Endothelial cell of umbilical vein (primary cell): ENCODE measurements at regions not wholly inside any gene's neighbourhood (a gene's known extent, or its start where the extent isn't known, plus 50 kb on each side); places are given as distances from the start of the nearest gene placed in this dataset.

Source experiments
- BruUV-seq: library from RNA; stranded (reverse); fragments of 400-500 nt; replicated peaks from 2 replicates; lab custom pipeline; 2021; lab: Mats Ljungman, UMichigan
- CTCF ChIA-PET: fragments of 300-600, 350-600 bp; sonication (Branson Sonifier 250); formaldehyde crosslinking; loops from one replicate; lab custom pipeline; 2021; ENCODE audit warnings: antibody characterized with exemption, inconsistent platforms; lab: Charles Lee
- POLR2A ChIA-PET: fragments of 300-600, 350-600 bp; sonication (Branson Sonifier 250); formaldehyde crosslinking; loops from one replicate; lab custom pipeline; 2021; ENCODE audit warnings: antibody characterized with exemption, inconsistent platforms; lab: Charles Lee
- DNase-seq: peaks from one replicate; pipeline ENCODE4 v3.0.0-alpha.2; 2011; ENCODE audit warnings: low read depth, low spot score
- FAIRE-seq: peaks from 2 replicates; lab custom pipeline; 2011; peaks lifted over from hg19 to GRCh38; lab: Jason Lieb, UNC
- H2AFZ ChIP-seq: 2 replicates; pipeline ENCODE4 v1.6.0; 2012; ENCODE audit warnings: low read depth, low read length, control low read depth, inconsistent platforms
- H3K27ac ChIP-seq: 2 replicates; pipeline ENCODE4 v1.5.1; 2011; ENCODE audit warnings: low read depth, mild to moderate bottlenecking, control low read depth, low read length, moderate library complexity; ENCODE audit not compliant: insufficient read depth
- H3K27me3 ChIP-seq, 2 experiments: 2 replicates each; pipeline versions ENCODE4 v1.6.0 to v1.6.1; 2011; ENCODE audit warnings: low read length in 2 of 2, mixed read lengths in 1 of 2; ENCODE audit not compliant: control insufficient read depth in 2 of 2, insufficient read depth in 2 of 2
- H3K36me3 ChIP-seq, 2 experiments: 2 replicates in 1 of 2; 3 replicates in 1 of 2; pipeline ENCODE4 v1.5.1; 2011; ENCODE audit warnings: low read length in 2 of 2, mild to moderate bottlenecking in 1 of 2, moderate library complexity in 1 of 2; ENCODE audit not compliant: control insufficient read depth in 2 of 2, insufficient read depth in 2 of 2; ENCODE audit errors: extremely low read depth in 1 of 2
- H3K4me1 ChIP-seq: 3 replicates; pipeline ENCODE4 v1.5.1; 2011; ENCODE audit warnings: mild to moderate bottlenecking, low read length; ENCODE audit not compliant: control insufficient read depth, insufficient read depth; ENCODE audit errors: extremely low read depth
- H3K4me2 ChIP-seq: 2 replicates; pipeline ENCODE4 v1.6.1; 2011; ENCODE audit warnings: low read length, control low read depth, mixed read lengths; ENCODE audit not compliant: insufficient read depth
- H3K4me3 ChIP-seq, 3 experiments: fragments of 200-600 bp in 1 of 3; sonication (generic), shearing (Covaris generic) in 1 of 3; replicated peaks in 1 of 3; 2 replicates each; pipeline ENCODE4 v1.5.1; 2011 to 2016; ENCODE audit warnings: control low read depth in 3 of 3, low read length in 3 of 3, mild to moderate bottlenecking in 2 of 3, inconsistent platforms in 1 of 3, low read depth in 1 of 3, moderate library complexity in 1 of 3; ENCODE audit not compliant: insufficient read depth in 1 of 3
- H3K79me2 ChIP-seq: 2 replicates; pipeline ENCODE4 v1.6.0; 2012; ENCODE audit warnings: low read length, inconsistent platforms; ENCODE audit not compliant: control insufficient read depth, insufficient read depth
- H3K9ac ChIP-seq: replicated peaks from 2 replicates; pipeline ENCODE3; 2011; ENCODE audit warnings: low read length, control low read depth; ENCODE audit not compliant: insufficient read depth; ENCODE audit errors: extremely low read depth
- H3K9me1 ChIP-seq: replicated peaks from 3 replicates; pipeline ENCODE4 v1.6.0; 2011; ENCODE audit warnings: mild to moderate bottlenecking, low read length; ENCODE audit not compliant: control insufficient read depth, insufficient read depth; ENCODE audit errors: extremely low read depth
- H3K9me3 ChIP-seq: replicated peaks from 2 replicates; pipeline ENCODE4 v1.5.1; 2012; ENCODE audit warnings: low read length, inconsistent platforms; ENCODE audit not compliant: control insufficient read depth, insufficient read depth
- H4K20me1 ChIP-seq: replicated peaks from 2 replicates; pipeline ENCODE3; 2011; ENCODE audit warnings: mild to moderate bottlenecking, low read length; ENCODE audit not compliant: control insufficient read depth, insufficient read depth; ENCODE audit errors: extremely low read depth
- EZH2 ChIP-seq: IDR thresholded peaks from 2 replicates; pipeline ENCODE4 v1.6.1; 2012; ENCODE audit warnings: borderline replicate concordance, low read depth, mild to moderate bottlenecking, moderate library complexity, low read length, inconsistent platforms; ENCODE audit not compliant: severe bottlenecking
- FOS ChIP-seq: IDR thresholded peaks from 2 replicates; pipeline ENCODE4 v1.6.1; 2011; ENCODE audit warnings: mild to moderate bottlenecking, low read length, moderate library complexity, borderline replicate concordance; ENCODE audit not compliant: insufficient read depth
- GATA2 ChIP-seq: IDR thresholded peaks from 2 replicates; pipeline ENCODE4 v1.7.0; 2011; ENCODE audit warnings: low read depth, mild to moderate bottlenecking, moderate library complexity, mixed read lengths, low read length; ENCODE audit not compliant: insufficient read length, insufficient read depth
- JUN ChIP-seq: IDR thresholded peaks from 2 replicates; pipeline ENCODE4 v1.6.1; 2011; ENCODE audit warnings: borderline replicate concordance, low read depth; ENCODE audit not compliant: insufficient read length, insufficient read depth
- MYC ChIP-seq: IDR thresholded peaks from one replicate; pipeline ENCODE4 v1.6.1; 2011; ENCODE audit warnings: mild to moderate bottlenecking, low read depth, low read length
- POLR2A ChIP-seq: IDR thresholded peaks from 2 replicates; pipeline ENCODE4 v1.6.1; 2012; ENCODE audit warnings: low read depth, mild to moderate bottlenecking, control low read depth, low read length
- POLR2AphosphoS5 ChIP-seq: IDR thresholded peaks from 2 replicates; pipeline ENCODE4 v1.6.1; 2012; ENCODE audit warnings: low read depth, mild to moderate bottlenecking, control low read depth, low read length, moderate library complexity; ENCODE audit not compliant: insufficient read depth
- dilution Hi-C: fragments of 300-500 bp; cut with MboI; formaldehyde crosslinking; loops from one replicate; pipeline ENCODE4 v1.15.0; 2019; ENCODE audit warnings: low sequenced_read_pairs; ENCODE audit not compliant: extremely low pct_ligation_motif_present
- intact Hi-C: fragments of 100-400 bp; cut with micrococcal nuclease; formaldehyde crosslinking; loops from one replicate; pipeline ENCODE4 v1.10.0; 2022
- TF ChIP-seq, protein P1 (sequence below): IDR thresholded peaks from 2 replicates; pipeline ENCODE4 v1.6.1; 2011; ENCODE audit not compliant: insufficient read depth, insufficient read length
- TF ChIP-seq, protein P2 (sequence below), 2 donors: IDR thresholded peaks; 1 replicate in 1 of 2; 2 replicates in 1 of 2; pipeline ENCODE4 v1.5.1; 2011; ENCODE audit warnings: low read length in 2 of 2, mild to moderate bottlenecking in 2 of 2, moderate library complexity in 2 of 2, control low read depth in 1 of 2, inconsistent platforms in 1 of 2, low read depth in 1 of 2; ENCODE audit not compliant: insufficient read depth in 1 of 2; ENCODE audit errors: extremely low read depth in 1 of 2

DNA sequence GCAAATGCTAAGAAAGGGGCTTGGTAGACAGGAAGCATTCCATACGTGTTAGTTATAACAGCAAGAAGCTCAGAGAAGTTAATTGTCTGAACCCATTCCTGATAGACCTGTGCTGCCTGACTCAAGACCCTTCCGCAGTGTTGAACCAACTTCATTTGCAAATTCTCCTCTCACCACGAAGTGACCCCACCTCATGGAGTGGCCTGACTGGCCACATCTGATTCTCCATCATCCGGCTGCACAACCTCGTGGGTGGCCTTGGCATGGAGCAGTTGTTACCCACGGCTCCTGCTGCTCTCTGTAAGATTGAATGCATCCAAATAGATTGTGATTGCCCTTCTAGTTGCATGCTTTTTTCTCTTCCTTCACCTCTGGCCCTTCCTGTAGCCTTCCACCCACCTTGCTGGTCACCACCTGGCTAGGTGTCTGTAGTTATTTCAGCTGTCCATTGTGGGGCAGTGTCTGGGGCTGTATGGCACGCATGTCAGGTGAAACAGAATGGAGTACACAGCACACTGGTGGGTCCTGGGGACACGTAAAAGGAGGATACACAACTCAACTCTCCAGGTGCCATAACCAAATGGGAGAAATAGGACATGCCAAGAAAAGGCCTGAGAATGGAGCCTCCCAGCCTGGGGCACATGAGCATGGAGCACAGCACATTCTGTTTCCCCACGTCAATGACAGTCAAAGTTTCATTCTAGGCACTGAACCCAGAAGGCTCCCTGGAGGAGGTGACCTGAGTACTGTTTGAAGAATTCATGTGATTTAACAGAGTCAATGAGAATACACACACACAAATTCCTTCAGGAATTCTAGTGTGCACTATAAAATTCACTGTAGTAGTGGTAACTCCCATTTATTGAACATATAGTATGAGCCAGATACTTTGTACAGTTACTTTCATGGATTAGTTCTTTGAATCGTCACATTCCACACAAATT lies 70.5 kb upstream of the PTCH1 start:
- Histone ChIP-seq H3K36me3 (no peaks in the 10 kb centered on the region), H3K4me1 (peaks cover 4% of the 10 kb centered on the region), H2AFZ (no peak overlapping the region), H4K20me1 (no peaks in the 10 kb centered on the region), H3K9me3 (no peaks in the 10 kb centered on the region), H3K4me3 (no peak overlapping the region), H3K27me3 (peaks cover 2 to 7% of the 10 kb centered on the region in 2 experiments), H3K9me1 (no peaks in the 10 kb centered on the region), H3K4me2 (no peak overlapping the region), H3K27ac (no peak overlapping the region), H3K79me2 (no peaks in the 10 kb centered on the region), H3K9ac (no peak overlapping the region)
- TF ChIP-seq MYC, result no peak
- TF ChIP-seq JUN, result no peak
- TF ChIP-seq EZH2, result no peak
- TF ChIP-seq, protein P1, sequence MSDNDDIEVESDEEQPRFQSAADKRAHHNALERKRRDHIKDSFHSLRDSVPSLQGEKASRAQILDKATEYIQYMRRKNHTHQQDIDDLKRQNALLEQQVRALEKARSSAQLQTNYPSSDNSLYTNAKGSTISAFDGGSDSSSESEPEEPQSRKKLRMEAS, result no peak
- no peak for TF ChIP-seq GATA2
- TF ChIP-seq FOS, result no peak
- no peak for TF ChIP-seq POLR2AphosphoS5
- TF ChIP-seq, protein P2, sequence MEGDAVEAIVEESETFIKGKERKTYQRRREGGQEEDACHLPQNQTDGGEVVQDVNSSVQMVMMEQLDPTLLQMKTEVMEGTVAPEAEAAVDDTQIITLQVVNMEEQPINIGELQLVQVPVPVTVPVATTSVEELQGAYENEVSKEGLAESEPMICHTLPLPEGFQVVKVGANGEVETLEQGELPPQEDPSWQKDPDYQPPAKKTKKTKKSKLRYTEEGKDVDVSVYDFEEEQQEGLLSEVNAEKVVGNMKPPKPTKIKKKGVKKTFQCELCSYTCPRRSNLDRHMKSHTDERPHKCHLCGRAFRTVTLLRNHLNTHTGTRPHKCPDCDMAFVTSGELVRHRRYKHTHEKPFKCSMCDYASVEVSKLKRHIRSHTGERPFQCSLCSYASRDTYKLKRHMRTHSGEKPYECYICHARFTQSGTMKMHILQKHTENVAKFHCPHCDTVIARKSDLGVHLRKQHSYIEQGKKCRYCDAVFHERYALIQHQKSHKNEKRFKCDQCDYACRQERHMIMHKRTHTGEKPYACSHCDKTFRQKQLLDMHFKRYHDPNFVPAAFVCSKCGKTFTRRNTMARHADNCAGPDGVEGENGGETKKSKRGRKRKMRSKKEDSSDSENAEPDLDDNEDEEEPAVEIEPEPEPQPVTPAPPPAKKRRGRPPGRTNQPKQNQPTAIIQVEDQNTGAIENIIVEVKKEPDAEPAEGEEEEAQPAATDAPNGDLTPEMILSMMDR (IDR thresholded peaks at IDR 0.05; ENCODE audit: extremely low read depth in 1 of 2, insufficient read depth in 1 of 2, low read depth in 1 of 2, low read length in 2 of 2), result no peak
- no peak for TF ChIP-seq POLR2A
- ChIA-PET POLR2A (no interaction called here), CTCF (no interaction called here)
- dilution Hi-C loops (no loop called here), intact Hi-C loops (no loop called here)
- FAIRE-seq (no peak), DNase-seq (no peak)
- no TSS peak for BruUV-seq
